ENCODE measurements at regions not wholly inside any gene's neighbourhood (a gene's known extent, or its start where the extent isn't known, plus 50 kb on each side); places are given as distances from the start of the nearest gene placed in this dataset.

GRCh38 chr5:2137444-2138050, 254.8 kb upstream of the IRX4 start:
- DNase-seq: no peak

- DNase-seq: no peak
These were observed 254.1 kb upstream of the IRX4 start for GRCh38 chr5:2136728-2137333.

GRCh38 chr5:2135833-2136232, 253.1 kb upstream of the IRX4 start:
- no peak for DNase-seq

GRCh38 chr5:2135354-2135753, 252.6 kb upstream of the IRX4 start:
- DNase-seq: no peak

- no peak for DNase-seq
These were observed 252.0 kb upstream of the IRX4 start for GRCh38 chr5:2134543-2135292.

GRCh38 chr5:2133936-2134335, 251.2 kb upstream of the IRX4 start:
- DNase-seq: no peak

GRCh38 chr5:2133080-2133479, 250.4 kb upstream of the IRX4 start:
- DNase-seq: no peak

GRCh38 chr5:2132497-2132847, 249.7 kb upstream of the IRX4 start:
- DNase-seq: no peak

GRCh38 chr5:2131826-2132496, 249.2 kb upstream of the IRX4 start:
- no peak for DNase-seq

GRCh38 chr5:2131196-2131595, 248.5 kb upstream of the IRX4 start:
- DNase-seq: no peak

GRCh38 chr5:2130361-2130760, 247.6 kb upstream of the IRX4 start:
- no peak for DNase-seq

- DNase-seq: no peak
These were observed 247.0 kb upstream of the IRX4 start for GRCh38 chr5:2129568-2130272.

- DNase-seq: no peak
These were observed 246.1 kb upstream of the IRX4 start for GRCh38 chr5:2128686-2129355.

GRCh38 chr5:2126512-2126911, 243.8 kb upstream of the IRX4 start:
- DNase-seq: no peak

GRCh38 chr5:2125901-2126265, 243.2 kb upstream of the IRX4 start:
- DNase-seq: no peak

GRCh38 chr5:2125171-2125900, 242.6 kb upstream of the IRX4 start:
- DNase-seq: no peak

GRCh38 chr5:2124434-2125170, 241.9 kb upstream of the IRX4 start:
- DNase-seq: no peak

- DNase-seq: no peak
These were observed 241.1 kb upstream of the IRX4 start for GRCh38 chr5:2123874-2124273.

- DNase-seq: no peak
These were observed 237.6 kb upstream of the IRX4 start for GRCh38 chr5:2120361-2120760.

GRCh38 chr5:2119573-2119972, 236.8 kb upstream of the IRX4 start:
- DNase-seq: no peak

Measured in NCI-H2227 treated with DMSO at 0.1 percent for 48 hours (cell line).